HG03571 (cell line): ENCODE measurements at regions not wholly inside any gene's neighbourhood (a gene's known extent, or its start where the extent isn't known, plus 50 kb on each side); places are given as distances from the start of the nearest gene placed in this dataset.
"Not testable (repeated sequence)": the region's sequence is repeated elsewhere in the genome, so short reads cannot be mapped to it uniquely, and the experiment has no call there.

Source experiments
- ATAC-seq: cut with Tn5 transposase; IDR thresholded peaks from one replicate; pipeline ENCODE4 v1.9.1; 2021; ENCODE audit not compliant: unreplicated experiment

- no peak for ATAC-seq
Measured at GRCh38 chr6:137313928-137314855, 95.0 kb upstream of the IFNGR1 start.

DNA sequence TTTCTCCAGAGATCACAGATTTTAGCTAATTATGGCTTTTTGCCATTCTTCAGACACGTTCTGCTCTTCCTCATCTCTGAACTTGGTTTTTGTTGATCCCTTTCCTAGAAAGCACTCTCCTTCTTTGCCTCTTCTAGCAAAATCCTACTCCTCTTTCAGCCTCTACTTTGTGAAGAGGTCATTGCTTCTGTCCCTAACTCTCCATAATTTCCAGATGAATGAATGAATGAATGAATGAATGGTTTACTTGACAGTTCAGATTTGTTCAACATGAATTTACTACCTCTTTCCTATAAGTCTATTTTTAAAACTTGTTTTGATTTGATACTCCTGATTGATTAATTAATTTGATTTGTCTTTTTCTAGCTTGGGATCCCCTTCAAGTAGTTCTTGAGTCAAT is 94.0 kb upstream of the IFNGR1 start:
- no peak for ATAC-seq

GRCh38 chr6:137311940-137312339 is 92.8 kb upstream of the IFNGR1 start:
- ATAC-seq: no peak

DNA sequence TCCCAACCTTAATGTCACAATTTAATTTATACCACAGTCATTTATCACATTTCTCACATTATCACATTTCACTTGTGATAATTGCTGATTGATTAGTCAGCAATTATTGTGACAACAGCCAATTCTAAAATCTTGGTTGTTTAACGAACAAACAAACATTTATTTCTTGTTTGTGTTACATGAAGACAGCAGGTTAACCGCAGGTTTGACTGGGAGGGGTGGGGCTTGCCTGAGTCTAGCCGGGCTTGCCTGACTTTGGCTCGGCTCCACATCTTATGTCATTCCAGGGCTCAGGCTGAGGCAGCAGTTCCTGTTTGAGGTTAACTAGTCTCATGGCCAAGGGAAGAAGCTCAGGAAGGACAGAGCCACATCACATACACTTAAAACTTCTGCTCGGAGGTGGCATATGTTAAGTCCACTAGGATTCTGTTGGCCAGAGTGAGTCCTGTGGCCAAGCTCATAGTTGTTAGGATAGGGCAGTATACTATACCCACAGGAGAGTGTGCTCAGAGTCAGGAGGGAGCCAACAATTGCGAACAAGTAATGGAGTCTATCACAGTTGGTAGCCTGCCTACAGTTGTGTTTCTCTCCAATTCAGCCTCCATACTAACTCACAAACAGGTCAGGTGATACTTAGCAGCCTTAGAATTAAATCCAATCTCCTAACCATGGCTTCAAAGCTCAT is 90.0 kb upstream of the IFNGR1 start:
- no peak for ATAC-seq

DNA sequence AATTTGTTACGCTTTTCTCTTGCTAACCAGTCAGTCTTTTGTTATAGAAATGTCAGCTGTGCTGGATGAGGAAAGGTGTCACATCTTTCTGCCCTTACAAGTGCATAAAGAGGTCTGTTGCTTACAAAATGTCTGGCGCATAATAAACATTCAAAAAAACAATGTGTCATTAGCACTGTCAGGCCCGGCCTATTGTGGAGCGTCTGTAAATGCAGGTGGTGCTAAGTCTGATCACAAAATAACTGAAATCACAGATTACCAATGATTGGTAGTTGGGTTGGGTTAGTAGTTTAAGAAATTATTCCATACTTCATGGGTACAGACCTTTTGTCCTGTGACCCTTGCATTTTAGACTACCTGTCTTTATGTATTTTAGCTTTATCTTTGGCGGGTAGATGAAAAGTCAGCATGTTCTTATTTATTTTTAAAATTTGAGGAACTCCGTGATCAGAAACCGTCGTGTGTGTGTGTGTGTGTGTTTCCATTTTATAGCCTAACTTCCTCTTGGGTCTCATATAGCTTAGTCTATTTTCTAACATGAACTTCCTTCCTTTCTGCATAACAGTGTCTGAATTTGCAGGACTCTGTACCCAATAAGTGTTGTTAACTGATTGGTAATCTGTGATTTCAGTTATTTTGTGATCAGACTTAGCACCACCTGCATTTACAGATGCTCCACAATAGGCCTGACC is 88.1 kb upstream of the IFNGR1 start:
- no peak for ATAC-seq

- no peak for ATAC-seq
Measured at GRCh38 chr6:137305691-137306090, 86.5 kb upstream of the IFNGR1 start.

DNA sequence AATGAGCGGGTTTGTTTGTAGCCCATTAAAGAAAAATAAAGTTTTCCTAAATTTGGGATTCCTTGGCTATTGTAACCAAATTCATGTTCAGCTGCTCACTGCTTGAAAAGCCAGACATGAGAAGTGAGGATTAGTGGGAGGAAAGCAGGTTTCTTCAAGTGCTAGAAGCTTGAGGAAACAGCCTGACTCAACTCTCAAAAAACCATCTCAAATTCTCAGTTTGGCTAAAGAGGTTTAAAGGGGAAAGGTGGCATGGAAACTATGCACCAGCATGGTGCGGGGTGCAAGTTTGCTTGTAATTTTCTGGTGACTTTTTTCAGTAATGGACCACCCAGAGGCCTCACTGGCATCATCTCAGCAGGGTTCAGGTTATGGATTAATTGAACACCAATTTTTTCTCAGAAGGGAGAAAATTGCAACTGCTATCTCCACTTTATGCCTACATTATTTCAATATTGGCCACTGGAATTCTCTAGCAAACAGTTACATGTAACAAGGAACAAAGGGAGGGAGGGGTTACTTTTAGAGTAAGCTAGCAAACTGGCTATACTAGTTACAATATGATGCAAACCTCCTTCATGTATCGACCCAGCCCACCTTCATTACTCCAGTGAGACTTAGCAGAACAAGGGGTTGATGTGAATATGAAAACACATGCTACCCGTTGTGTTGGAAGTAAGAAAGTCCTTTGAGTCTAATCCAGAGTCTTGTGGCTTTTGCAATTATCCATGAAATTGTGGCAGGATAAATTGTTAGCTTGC is 85.0 kb upstream of the IFNGR1 start:
- no peak for ATAC-seq

DNA sequence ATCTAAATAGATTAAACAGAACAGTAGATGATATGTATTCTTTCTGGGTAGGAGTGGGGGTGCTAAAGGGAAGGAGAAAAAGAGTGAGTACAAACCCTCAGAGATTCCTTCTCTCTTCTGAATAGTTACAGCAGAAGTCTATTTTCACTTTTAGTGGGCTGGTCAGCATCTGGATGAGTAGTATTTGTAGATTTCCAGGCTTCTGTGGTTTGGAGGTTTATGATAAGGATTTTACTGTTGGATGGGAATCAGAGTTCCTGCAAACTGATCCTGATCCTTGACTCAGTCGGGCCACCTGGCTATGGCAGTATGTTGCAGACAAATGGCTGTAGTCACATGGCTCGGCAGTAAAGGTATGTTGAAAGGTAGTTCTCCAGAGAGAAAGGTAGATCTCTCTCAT is 84.3 kb upstream of the IFNGR1 start:
- no peak for ATAC-seq

- no peak for ATAC-seq
Measured at GRCh38 chr6:137299681-137300080, 80.5 kb upstream of the IFNGR1 start.

- no peak for ATAC-seq
Measured at GRCh38 chr6:137297887-137298286, 78.7 kb upstream of the IFNGR1 start.

- not testable (repeated sequence) for ATAC-seq
Measured at GRCh38 chr6:137292326-137292725, 73.1 kb upstream of the IFNGR1 start.

DNA sequence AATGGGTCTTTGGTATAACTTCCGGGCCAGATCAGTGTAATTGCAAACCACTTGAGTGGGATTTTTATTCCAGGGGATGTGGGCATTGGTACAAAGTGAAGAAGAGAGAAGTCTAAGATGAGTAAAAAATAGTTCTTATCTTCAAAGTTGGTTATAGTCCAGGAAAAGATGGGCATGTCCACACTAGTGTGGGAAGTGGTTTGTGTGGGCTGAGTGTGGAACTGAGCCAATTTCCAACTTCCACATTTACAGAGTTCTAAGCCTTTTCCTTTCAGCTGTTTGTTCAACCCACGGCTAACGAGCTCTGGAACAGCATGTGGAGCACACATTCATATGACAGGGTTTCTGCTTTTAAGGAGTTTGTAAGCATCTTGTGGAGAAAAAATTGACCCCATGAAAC is 72.3 kb upstream of the IFNGR1 start:
- ATAC-seq: no peak

DNA sequence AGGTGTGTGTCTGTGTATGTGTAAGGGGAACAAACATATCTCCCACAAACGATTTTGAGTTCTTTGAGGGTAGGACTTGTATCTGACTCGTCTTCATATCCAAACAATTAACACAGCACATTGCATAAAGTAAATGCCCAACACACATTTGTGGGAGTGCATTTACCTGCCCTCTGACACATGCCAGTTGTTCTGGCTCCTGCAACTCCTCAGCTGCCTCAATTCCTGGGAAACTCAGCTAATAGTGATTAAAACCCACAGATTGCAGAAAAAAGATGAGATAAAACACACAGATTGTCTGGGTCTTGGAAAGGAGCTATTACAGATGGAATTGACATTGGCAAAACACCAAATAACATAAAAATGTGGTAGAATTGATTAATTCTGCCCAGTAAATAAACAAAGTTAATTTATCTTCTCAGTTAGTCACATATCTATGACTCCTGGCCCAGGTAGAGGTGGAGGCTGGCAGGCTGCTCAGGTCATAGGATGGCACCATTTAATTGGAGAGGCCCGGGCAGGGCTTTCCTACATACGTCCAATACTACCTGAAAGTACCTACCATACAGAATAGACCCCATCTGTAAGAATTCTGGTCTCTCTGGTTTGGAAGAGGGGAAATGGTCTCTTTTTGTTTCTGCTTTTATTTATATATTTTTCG is 71.5 kb upstream of the IFNGR1 start:
- no peak for ATAC-seq

DNA sequence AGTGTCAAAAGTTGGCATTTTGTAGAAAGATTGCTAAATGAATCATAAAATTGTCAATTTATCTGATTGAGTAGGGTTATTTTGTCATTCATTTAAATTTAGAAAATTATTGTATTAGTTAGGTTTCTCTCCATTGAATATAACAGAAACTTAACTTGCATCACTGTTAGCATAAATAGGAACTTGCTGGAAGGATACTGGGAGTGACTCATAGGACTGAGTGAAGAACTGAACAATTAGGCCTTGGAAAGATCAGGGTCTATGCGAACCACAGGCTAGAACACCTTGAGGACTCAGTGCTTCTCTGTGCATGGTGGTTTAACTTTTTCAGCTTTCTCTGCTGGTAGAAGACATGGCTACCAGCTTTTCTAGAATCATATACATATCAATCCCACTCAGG is 67.7 kb upstream of the IFNGR1 start:
- ATAC-seq: no peak

DNA sequence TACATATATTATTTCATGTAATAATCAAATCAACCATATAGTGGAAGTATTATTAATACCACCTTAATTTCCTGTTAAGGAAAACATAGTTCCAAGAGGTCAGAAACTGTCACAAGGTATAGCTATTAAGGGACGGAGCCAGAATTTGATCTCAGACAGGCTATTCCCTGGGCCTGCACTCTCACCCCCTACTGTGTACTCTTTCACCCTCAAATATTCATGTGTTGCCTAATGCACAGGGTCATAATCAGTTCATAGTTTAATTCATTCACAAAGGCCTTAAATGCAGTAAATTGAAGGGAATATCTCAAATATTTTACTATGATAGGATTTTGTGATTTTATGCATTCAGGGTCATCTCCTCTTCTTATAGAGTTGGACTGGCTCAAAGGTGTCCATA is 67.2 kb upstream of the IFNGR1 start:
- no peak for ATAC-seq

- ATAC-seq: no peak
Measured at GRCh38 chr6:137284811-137285110, 65.6 kb upstream of the IFNGR1 start.

DNA sequence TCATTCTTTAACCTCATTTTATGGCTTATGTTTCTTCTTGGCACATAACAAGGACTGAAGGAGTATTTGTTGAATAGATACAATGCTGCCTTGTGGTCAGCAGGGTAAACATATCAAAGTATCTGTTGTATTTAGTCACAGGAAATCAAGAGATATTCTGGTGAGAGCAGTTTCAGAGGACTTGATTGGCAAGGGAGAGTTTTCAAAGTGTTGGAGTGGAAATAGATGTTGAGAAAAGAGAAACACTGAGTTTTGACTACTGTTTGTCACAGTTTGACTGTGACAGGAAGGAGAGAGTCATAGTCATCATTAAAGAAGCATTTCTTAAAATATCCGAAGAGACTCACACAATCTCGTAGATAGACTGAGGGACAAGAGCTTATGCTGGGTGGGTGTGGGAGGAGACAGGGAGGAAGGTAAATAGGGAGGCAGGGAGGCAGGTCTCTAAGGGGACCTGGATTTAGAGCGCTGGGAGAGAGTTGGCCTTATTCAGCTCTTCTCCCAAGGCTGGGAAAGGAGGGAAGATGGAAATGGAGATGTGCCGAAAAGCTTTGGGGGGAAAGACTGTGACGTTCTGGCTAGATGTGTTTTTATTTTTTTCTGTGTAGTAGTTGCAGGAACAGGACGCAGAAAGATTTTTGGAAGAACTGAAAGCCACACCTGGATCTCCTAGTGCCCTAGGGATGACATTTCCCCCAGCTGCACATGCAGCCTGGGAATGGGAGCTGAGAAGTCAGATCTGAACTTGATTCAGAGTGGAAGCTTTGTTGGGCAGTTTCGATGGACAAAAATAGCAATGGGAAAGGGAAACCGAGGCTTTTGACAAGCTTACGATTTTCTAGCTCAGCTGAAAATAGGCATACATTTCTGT is 65.0 kb upstream of the IFNGR1 start:
- ATAC-seq: peak; percentile 82

- ATAC-seq: no peak
Measured at GRCh38 chr6:137283080-137283479, 63.9 kb upstream of the IFNGR1 start.

DNA sequence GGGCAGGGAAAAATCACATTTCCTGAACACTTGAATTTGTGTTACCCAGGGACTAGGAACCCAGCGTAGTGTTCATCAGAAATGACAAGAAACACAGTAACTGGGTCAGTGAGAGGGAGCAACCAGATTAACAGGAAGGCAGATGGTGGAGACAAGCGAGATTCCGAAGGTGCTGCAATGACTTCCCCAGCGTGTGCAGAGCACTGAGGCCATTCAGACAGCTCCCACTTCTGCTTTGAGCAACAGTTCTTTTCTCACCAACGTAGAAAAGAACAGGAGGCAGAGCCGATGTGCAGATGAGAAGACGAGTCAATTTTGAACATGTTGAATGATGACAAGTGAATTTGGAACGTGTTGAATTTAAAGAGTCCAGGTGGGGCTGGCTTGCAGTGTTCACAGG is 63.1 kb upstream of the IFNGR1 start:
- no peak for ATAC-seq

- not testable (repeated sequence) for ATAC-seq
Measured at GRCh38 chr6:137279279-137279678, 60.1 kb upstream of the IFNGR1 start.
